Fibroblast of villous mesenchyme (primary cell): ENCODE measurements at regions not wholly inside any gene's neighbourhood (a gene's known extent, or its start where the extent isn't known, plus 50 kb on each side); places are given as distances from the start of the nearest gene placed in this dataset.
A peak's percentile ranks its signal among the peaks of the same experiment; 100 is the strongest.

Experiments
- DNase-seq: peaks from one replicate; pipeline ENCODE4 v3.0.0-alpha.2; 2010; ENCODE audit warnings: low read depth
- H3K4me3 ChIP-seq: 2 replicates; pipeline ENCODE4 v1.5.1; 2011; ENCODE audit warnings: low read depth, mild to moderate bottlenecking, low read length
- TF ChIP-seq, protein P1 (sequence below): IDR thresholded peaks from 2 replicates; pipeline ENCODE4 v1.5.1; 2012; ENCODE audit warnings: low read depth, mild to moderate bottlenecking, low read length; ENCODE audit not compliant: insufficient read depth

DNA sequence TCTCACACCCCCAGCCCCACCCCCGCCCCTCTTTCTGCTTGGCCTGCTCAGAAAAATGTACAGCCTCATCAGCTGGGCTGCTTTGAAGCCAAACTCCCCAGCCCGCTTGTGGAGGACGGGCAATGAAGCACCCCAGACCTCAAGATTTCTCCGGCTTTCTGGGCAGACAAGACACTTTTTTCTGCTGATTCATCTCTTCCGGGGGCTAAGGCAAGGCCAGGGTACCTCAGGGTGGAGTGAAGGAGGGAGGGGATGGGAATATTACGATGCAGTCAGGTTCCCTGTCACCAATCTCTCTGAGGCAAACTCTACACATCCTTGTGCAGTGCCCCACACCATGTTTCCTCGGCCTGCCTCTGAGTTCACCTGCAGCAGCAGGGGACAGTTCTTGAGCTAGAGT is 66.9 kb upstream of the ATP6AP2 start:
- TF ChIP-seq, protein P1, sequence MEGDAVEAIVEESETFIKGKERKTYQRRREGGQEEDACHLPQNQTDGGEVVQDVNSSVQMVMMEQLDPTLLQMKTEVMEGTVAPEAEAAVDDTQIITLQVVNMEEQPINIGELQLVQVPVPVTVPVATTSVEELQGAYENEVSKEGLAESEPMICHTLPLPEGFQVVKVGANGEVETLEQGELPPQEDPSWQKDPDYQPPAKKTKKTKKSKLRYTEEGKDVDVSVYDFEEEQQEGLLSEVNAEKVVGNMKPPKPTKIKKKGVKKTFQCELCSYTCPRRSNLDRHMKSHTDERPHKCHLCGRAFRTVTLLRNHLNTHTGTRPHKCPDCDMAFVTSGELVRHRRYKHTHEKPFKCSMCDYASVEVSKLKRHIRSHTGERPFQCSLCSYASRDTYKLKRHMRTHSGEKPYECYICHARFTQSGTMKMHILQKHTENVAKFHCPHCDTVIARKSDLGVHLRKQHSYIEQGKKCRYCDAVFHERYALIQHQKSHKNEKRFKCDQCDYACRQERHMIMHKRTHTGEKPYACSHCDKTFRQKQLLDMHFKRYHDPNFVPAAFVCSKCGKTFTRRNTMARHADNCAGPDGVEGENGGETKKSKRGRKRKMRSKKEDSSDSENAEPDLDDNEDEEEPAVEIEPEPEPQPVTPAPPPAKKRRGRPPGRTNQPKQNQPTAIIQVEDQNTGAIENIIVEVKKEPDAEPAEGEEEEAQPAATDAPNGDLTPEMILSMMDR, result no peak
- no peak for DNase-seq

DNA sequence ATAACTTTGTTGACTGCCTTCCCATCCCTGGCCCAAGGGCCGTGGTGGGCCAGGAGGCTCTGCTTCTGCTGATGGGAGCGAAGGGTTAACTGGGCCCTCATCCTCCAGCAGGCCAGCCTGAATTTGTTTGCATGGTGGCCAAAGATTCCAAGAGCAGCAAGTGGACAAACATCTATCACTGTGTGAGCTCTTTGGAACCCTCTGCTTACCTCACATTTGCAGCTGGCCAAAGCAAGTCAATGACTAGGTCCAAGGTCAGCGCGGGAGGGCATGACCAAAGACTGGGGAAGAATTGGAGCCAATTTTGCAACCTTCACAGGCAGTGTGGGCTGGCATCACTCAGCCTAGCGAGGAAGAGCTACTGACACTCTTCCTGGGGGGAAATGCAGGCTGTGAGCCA is 67.8 kb upstream of the ATP6AP2 start:
- H3K4me3 ChIP-seq, result no peak overlapping the region
- no peak for DNase-seq
- TF ChIP-seq, protein P1, result no peak

More for the DNA sequence above, 66.9 kb upstream of the ATP6AP2 start:
- no peak overlapping the region for H3K4me3 ChIP-seq

- DNase-seq, result no peak
Measured at GRCh38 chrX:40511258-40511657, 69.5 kb upstream of the ATP6AP2 start.

DNA sequence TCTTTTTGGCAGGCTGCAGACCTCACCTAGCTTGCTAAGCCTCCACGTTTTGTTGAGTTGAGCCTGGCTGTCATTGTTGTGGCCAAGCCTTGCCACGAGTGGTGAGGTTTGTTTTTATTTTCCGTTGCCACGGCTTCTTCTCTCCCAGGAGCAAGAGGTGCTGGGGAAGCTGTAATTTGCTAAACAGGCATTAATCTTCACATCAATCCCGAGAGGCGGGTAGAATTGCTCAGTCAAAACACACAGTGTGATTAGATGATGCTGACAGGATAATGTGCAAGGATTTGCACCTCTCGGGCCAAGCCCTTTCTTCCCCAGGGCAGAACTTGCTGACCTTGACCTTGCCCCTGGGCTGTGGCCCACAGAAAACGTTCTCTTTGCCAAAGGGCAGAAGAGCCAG is 72.2 kb upstream of the ATP6AP2 start:
- TF ChIP-seq, protein P1, result no peak
- H3K4me3 ChIP-seq, result no peak overlapping the region

More at GRCh38 chrX:40511258-40511657, 69.5 kb upstream of the ATP6AP2 start:
- H3K4me3 ChIP-seq, result no peak overlapping the region
- TF ChIP-seq, protein P1, result no peak

DNA sequence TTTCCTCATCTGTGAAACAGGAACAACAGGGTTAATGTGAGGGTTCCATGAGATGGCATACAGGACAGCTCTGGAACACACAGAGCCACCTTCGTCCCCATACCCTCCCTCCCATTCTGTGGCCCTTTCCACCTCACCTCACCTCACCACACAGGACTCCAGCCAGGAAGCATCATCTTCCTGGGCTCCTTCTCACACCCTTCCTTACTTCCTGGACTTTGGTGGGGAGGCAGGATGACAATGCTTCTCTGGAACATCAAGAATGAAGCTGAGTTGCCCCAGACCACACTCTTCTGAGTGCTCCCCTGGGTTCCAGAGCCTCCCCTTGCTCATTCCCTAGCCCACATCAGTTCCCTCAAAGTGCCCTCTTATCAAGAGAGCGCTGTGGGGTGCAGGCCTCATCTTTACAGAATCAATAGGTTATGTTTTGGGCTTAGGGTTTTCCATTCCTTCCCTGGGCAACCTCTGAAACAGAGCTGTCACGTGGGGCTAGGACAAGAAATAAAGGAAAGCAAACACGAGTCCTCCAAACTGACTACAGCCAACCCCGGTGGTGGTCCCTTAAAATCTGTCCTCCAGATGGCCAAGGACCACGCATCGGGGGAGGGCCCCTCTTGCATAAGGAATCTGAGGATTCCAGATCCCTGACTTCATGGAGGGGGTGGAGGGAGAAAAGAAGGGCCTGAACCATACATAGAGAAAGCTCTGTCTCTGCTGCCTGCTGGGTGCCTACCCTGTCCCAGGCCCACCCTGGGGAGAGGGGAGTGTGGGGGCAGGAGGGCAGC is 74.4 kb upstream of the ATP6AP2 start:
- TF ChIP-seq, protein P1, result no peak
- H3K4me3 ChIP-seq, result no peak overlapping the region
- DNase-seq, result no peak

More for the DNA sequence above, 72.2 kb upstream of the ATP6AP2 start:
- no peak for DNase-seq

GRCh38 chrX:40504801-40505605 is 75.8 kb upstream of the ATP6AP2 start:
- TF ChIP-seq, protein P1, result no peak
- DNase-seq, result peak; percentile 76
- no peak overlapping the region for H3K4me3 ChIP-seq
